CD4-positive, alpha-beta T cell treated with Interferon alpha-2 for 1 hour (primary cell): ENCODE measurements at regions not wholly inside any gene's neighbourhood (a gene's known extent, or its start where the extent isn't known, plus 50 kb on each side); places are given as distances from the start of the nearest gene placed in this dataset.
"Not testable (repeated sequence)": the region's sequence is repeated elsewhere in the genome, so short reads cannot be mapped to it uniquely, and the experiment has no call there.

ENCODE experiments used
- DNase-seq, 2 donors: peaks; one replicate each; pipeline ENCODE4 v3.0.0-alpha.2; 2020 to 2022

- DNase-seq = not testable (repeated sequence)
Observed at GRCh38 chr3:176016203-176016602, 1157.1 kb downstream of the NAALADL2 start.

- DNase-seq = not testable (repeated sequence)
Observed at GRCh38 chr3:176015228-176015627, 1156.1 kb downstream of the NAALADL2 start.

- no peak for DNase-seq
Observed at GRCh38 chr3:176009256-176009655, 1150.1 kb downstream of the NAALADL2 start.

GRCh38 chr3:176005564-176005963, 1146.4 kb downstream of the NAALADL2 start:
- DNase-seq = no peak

- no peak for DNase-seq
Observed at GRCh38 chr3:175989161-175989560, 1130.0 kb downstream of the NAALADL2 start.

GRCh38 chr3:175988401-175988800, 1129.3 kb downstream of the NAALADL2 start:
- DNase-seq = no peak

GRCh38 chr3:175985781-175986180, 1126.6 kb downstream of the NAALADL2 start:
- DNase-seq = no peak

- no peak for DNase-seq
Observed at GRCh38 chr3:175983379-175983778, 1124.2 kb downstream of the NAALADL2 start.

- DNase-seq = no peak
Observed at GRCh38 chr3:175980486-175981090, 1121.5 kb downstream of the NAALADL2 start.

GRCh38 chr3:175977968-175978752, 1119.0 kb downstream of the NAALADL2 start:
- DNase-seq = no peak

GRCh38 chr3:175969456-175969855, 1110.3 kb downstream of the NAALADL2 start:
- no peak for DNase-seq

- DNase-seq = no peak
Observed at GRCh38 chr3:175965036-175965435, 1105.9 kb downstream of the NAALADL2 start.

GRCh38 chr3:175957427-175957826, 1098.3 kb downstream of the NAALADL2 start:
- no peak for DNase-seq

GRCh38 chr3:175956964-175957363, 1097.8 kb downstream of the NAALADL2 start:
- no peak for DNase-seq

GRCh38 chr3:175951047-175951694, 1092.0 kb downstream of the NAALADL2 start:
- DNase-seq = no peak

- no peak for DNase-seq
Observed at GRCh38 chr3:175948041-175948440, 1088.9 kb downstream of the NAALADL2 start.

- DNase-seq = no peak
Observed at GRCh38 chr3:175941352-175941751, 1082.2 kb downstream of the NAALADL2 start.

GRCh38 chr3:175940881-175941280, 1081.7 kb downstream of the NAALADL2 start:
- DNase-seq = no peak

- DNase-seq = no peak
Observed at GRCh38 chr3:175940243-175940642, 1081.1 kb downstream of the NAALADL2 start.

- DNase-seq = not testable (repeated sequence)
Observed at GRCh38 chr3:175937367-175937766, 1078.2 kb downstream of the NAALADL2 start.

- DNase-seq = no peak
Observed at GRCh38 chr3:175932586-175932985, 1073.5 kb downstream of the NAALADL2 start.

GRCh38 chr3:175919133-175919532, 1060.0 kb downstream of the NAALADL2 start:
- DNase-seq = no peak

GRCh38 chr3:175916191-175916934, 1057.2 kb downstream of the NAALADL2 start:
- DNase-seq = no peak
